ENCODE measurements at regions not wholly inside any gene's neighbourhood (a gene's known extent, or its start where the extent isn't known, plus 50 kb on each side); places are given as distances from the start of the nearest gene placed in this dataset.

DNA sequence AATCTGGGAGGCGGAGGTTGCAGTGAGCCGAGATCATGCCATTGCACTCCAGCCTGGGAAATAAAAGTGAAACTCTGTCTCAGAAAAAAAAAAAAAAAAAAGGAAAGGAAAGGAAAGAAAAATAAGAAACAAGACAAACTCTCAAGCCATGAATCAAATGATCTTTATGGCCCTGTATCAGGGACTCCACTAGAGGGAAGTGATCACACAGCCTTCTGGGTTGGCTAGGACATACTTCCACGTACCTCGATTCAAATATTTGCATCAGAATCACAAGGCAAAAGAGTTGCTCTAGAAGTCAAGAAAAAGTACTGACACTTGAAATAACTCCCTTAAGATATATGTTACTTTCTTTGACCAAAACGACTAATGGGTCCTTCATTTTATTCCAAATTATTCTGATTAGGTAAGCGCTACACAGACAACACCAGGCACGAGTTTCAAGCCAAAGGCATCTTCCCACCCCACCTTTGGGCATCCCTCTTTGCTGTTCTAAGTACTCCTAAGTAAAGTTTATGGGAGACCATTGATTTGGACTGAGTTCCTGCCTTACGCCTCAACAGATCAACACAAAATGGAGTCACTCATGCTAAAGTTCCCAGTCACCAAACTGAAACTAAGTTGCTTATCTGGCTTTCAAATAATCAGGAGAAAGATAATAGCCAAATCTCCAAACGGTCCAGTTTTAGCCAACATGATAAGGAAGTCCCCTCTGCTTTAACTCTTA, 77.5 kb upstream of the NT5E start:
- Mint-ChIP-seq H3K27me3 (ENCODE audit: low read depth) (no peaks in the 10 kb centered on the region; the same call in 1 of the 2 replicates), H3K4me3 (no peak overlapping the region), H3K4me1 (no peaks in the 10 kb centered on the region), H3K27ac (no peak overlapping the region; a peak in 1 of 7 replicates), H3K36me3 (ENCODE audit: insufficient read depth in 1 of 3, low read depth in 3 of 3) (no peaks in the 10 kb centered on the region; a peak in 1 of 7 replicates), H3K9me3 (peaks cover 0 to 9% of the 10 kb centered on the region in 2 experiments; a peak in 3 of 5 replicates)
- Histone ChIP-seq H3K14ac (ENCODE audit: insufficient read depth, low read length) (no peak overlapping the region), H2BK15ac (ENCODE audit: low read depth, low read length) (no peak overlapping the region), H3T11ph (ENCODE audit: low read length) (no peak overlapping the region), H4K8ac (replicated peaks; ENCODE audit: insufficient read length, low read depth, low read length) (no peak overlapping the region), H2BK12ac (ENCODE audit: insufficient read length, low read depth, low read length) (no peak overlapping the region), H4K20me1 (ENCODE audit: control insufficient read depth, insufficient read depth, insufficient read length) (no peaks in the 10 kb centered on the region), H2AK5ac (ENCODE audit: insufficient read length, low read length) (no peak overlapping the region), H2BK120ac (ENCODE audit: low read depth, low read length, poor library complexity, severe bottlenecking) (no peak overlapping the region), H3K27ac (ENCODE audit: insufficient read length, low read depth, low read length) (no peak overlapping the region), H3K23me2 (ENCODE audit: insufficient read length, low read depth, low read length, poor library complexity, severe bottlenecking) (no peaks in the 10 kb centered on the region), H3K27me3 (ENCODE audit: insufficient read depth, low read length) (no peaks in the 10 kb centered on the region), H3K9me3 (ENCODE audit: control insufficient read depth, low read depth, low read length) (no peaks in the 10 kb centered on the region), H3K79me1 (ENCODE audit: insufficient read depth, low read depth, low read length, poor library complexity, severe bottlenecking) (no peaks in the 10 kb centered on the region), H3K56ac (ENCODE audit: insufficient read length, low read depth, low read length) (no peak overlapping the region), H3K18ac (ENCODE audit: insufficient read length, low read depth, low read length) (no peak overlapping the region), H3K4ac (ENCODE audit: low read depth, low read length) (no peak overlapping the region), H3K79me2 (ENCODE audit: insufficient read depth, low read length) (no peaks in the 10 kb centered on the region), H3K4me2 (ENCODE audit: insufficient read depth, insufficient read length, low read length) (no peak overlapping the region), H4K91ac (ENCODE audit: insufficient read length, low read depth, low read length) (no peak overlapping the region), H2AFZ (ENCODE audit: low read length) (no peak overlapping the region), H3K4me1 (ENCODE audit: insufficient read depth, low read length) (no peaks in the 10 kb centered on the region), H3K9ac (ENCODE audit: extremely low read depth, insufficient read length, low read length) (no peak overlapping the region), H3K23ac (ENCODE audit: insufficient read length, low read depth, low read length) (no peak overlapping the region), H4K5ac (ENCODE audit: insufficient read length, low read depth, low read length) (no peak overlapping the region), H2BK20ac (ENCODE audit: low read depth, low read length, poor library complexity, severe bottlenecking) (no peak overlapping the region), H2BK5ac (ENCODE audit: insufficient read length, low read length) (no peak overlapping the region)
- no CpG with 5 or more reads among the region's 9 CpGs for WGBS (ENCODE audit: extremely low coverage, insufficient read length, low lambda C conversion rate)
- TF ChIP-seq, protein P1, sequence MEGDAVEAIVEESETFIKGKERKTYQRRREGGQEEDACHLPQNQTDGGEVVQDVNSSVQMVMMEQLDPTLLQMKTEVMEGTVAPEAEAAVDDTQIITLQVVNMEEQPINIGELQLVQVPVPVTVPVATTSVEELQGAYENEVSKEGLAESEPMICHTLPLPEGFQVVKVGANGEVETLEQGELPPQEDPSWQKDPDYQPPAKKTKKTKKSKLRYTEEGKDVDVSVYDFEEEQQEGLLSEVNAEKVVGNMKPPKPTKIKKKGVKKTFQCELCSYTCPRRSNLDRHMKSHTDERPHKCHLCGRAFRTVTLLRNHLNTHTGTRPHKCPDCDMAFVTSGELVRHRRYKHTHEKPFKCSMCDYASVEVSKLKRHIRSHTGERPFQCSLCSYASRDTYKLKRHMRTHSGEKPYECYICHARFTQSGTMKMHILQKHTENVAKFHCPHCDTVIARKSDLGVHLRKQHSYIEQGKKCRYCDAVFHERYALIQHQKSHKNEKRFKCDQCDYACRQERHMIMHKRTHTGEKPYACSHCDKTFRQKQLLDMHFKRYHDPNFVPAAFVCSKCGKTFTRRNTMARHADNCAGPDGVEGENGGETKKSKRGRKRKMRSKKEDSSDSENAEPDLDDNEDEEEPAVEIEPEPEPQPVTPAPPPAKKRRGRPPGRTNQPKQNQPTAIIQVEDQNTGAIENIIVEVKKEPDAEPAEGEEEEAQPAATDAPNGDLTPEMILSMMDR (conservative IDR thresholded peaks at IDR 0.05), result 0 out of 3 replicates have a peak, but pooled peaks have one; percentile 24
- DNase-seq, result no peak

Measured in H9 (cell line).